GM23338 (cell line): ENCODE measurements at regions not wholly inside any gene's neighbourhood (a gene's known extent, or its start where the extent isn't known, plus 50 kb on each side); places are given as distances from the start of the nearest gene placed in this dataset.

ENCODE experiments used
- CREB1 ChIP-seq: fragments of 250-450 bp; sonication (Bioruptor Pico); IDR thresholded peaks from 2 replicates; pipeline ENCODE4 v1.5.0; 2020; ENCODE audit warnings: low read depth, mild to moderate bottlenecking, moderate library complexity
- CTCF ChIP-seq, 2 experiments: fragments of 200-600 bp in 1 of 2; sonication (generic) in 1 of 2; conservative IDR thresholded peaks; 2 replicates each; pipeline versions ENCODE4 v1.5.1 to v1.6.1; 2016 to 2017; ENCODE audit warnings: antibody characterized with exemption in 2 of 2, low read depth in 2 of 2, mild to moderate bottlenecking in 2 of 2, moderate library complexity in 1 of 2
- ETS1 ChIP-seq: IDR thresholded peaks from 2 replicates; pipeline ENCODE4 v1.6.1; 2016; ENCODE audit warnings: antibody characterized with exemption
- EZH2 ChIP-seq: fragments of 200-600 bp; sonication (generic); IDR thresholded peaks from one replicate; pipeline ENCODE4 v1.8.0; 2017; ENCODE audit warnings: antibody characterized with exemption, mild to moderate bottlenecking, low read depth; ENCODE audit not compliant: unreplicated experiment
- EZH2phosphoT487 ChIP-seq: fragments of 200-600 bp; sonication (generic); IDR thresholded peaks from one replicate; pipeline ENCODE4 v1.8.1; 2018; ENCODE audit warnings: antibody characterized with exemption; ENCODE audit not compliant: unreplicated experiment
- JUNB ChIP-seq: IDR thresholded peaks from one replicate; pipeline ENCODE4 v1.6.1; 2016; ENCODE audit warnings: antibody characterized with exemption; ENCODE audit not compliant: unreplicated experiment
- POLR2AphosphoS5 ChIP-seq: IDR thresholded peaks from 2 replicates; pipeline ENCODE4 v1.6.1; 2016; ENCODE audit warnings: antibody characterized with exemption, low read depth
- STAT1 ChIP-seq: IDR thresholded peaks from one replicate; pipeline ENCODE4 v1.6.1; 2016; ENCODE audit warnings: antibody characterized with exemption; ENCODE audit not compliant: unreplicated experiment
- ZNF331 ChIP-seq: fragments of 250-450 bp; sonication (Bioruptor Pico); IDR thresholded peaks from 2 replicates; pipeline ENCODE4 v1.5.0; 2020; ENCODE audit warnings: low read depth, mild to moderate bottlenecking, moderate library complexity
- ZNF462 ChIP-seq: fragments of 250-450 bp; sonication (Bioruptor Pico); IDR thresholded peaks from 2 replicates; pipeline ENCODE4 v1.5.0; 2020; ENCODE audit warnings: mild to moderate bottlenecking, moderate library complexity
- TF ChIP-seq, protein P1 (sequence below): IDR thresholded peaks from one replicate; pipeline ENCODE4 v1.6.1; 2018; ENCODE audit warnings: antibody characterized with exemption; ENCODE audit not compliant: unreplicated experiment

DNA sequence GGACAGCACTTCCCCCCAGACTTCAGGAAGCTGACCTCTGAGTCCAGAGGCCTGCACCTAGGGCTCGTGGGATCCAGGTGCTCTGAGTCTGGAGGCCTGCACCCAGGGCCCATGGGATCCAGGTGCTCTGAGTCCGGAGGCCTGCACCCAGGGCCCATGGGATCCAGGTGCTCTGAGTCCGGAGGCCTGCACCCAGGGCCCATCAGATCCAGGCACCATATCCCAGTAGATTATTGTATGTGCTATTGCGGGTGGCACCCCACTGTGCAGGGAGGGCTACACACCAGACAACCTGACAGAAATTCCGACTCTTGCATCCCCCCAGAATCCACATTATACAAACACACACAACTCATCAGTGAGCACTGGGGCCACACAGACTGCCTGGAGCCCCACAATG is 515.2 kb downstream of the EIPR1 start:
- TF ChIP-seq CTCF (conservative IDR thresholded peaks at IDR 0.05; ENCODE audit: low read depth in 2 of 2) (no peak), POLR2AphosphoS5 (no peak), EZH2 (no peak), CREB1 (no peak), EZH2phosphoT487 (no peak), JUNB (no peak), STAT1 (no peak), ETS1 (no peak), ZNF462 (CRISPR knock-in tag) (no peak), ZNF331 (CRISPR knock-in tag) (no peak)
- TF ChIP-seq, protein P1, sequence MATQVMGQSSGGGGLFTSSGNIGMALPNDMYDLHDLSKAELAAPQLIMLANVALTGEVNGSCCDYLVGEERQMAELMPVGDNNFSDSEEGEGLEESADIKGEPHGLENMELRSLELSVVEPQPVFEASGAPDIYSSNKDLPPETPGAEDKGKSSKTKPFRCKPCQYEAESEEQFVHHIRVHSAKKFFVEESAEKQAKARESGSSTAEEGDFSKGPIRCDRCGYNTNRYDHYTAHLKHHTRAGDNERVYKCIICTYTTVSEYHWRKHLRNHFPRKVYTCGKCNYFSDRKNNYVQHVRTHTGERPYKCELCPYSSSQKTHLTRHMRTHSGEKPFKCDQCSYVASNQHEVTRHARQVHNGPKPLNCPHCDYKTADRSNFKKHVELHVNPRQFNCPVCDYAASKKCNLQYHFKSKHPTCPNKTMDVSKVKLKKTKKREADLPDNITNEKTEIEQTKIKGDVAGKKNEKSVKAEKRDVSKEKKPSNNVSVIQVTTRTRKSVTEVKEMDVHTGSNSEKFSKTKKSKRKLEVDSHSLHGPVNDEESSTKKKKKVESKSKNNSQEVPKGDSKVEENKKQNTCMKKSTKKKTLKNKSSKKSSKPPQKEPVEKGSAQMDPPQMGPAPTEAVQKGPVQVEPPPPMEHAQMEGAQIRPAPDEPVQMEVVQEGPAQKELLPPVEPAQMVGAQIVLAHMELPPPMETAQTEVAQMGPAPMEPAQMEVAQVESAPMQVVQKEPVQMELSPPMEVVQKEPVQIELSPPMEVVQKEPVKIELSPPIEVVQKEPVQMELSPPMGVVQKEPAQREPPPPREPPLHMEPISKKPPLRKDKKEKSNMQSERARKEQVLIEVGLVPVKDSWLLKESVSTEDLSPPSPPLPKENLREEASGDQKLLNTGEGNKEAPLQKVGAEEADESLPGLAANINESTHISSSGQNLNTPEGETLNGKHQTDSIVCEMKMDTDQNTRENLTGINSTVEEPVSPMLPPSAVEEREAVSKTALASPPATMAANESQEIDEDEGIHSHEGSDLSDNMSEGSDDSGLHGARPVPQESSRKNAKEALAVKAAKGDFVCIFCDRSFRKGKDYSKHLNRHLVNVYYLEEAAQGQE, result no peak
